ENCODE measurements at regions not wholly inside any gene's neighbourhood (a gene's known extent, or its start where the extent isn't known, plus 50 kb on each side); places are given as distances from the start of the nearest gene placed in this dataset.

DNA sequence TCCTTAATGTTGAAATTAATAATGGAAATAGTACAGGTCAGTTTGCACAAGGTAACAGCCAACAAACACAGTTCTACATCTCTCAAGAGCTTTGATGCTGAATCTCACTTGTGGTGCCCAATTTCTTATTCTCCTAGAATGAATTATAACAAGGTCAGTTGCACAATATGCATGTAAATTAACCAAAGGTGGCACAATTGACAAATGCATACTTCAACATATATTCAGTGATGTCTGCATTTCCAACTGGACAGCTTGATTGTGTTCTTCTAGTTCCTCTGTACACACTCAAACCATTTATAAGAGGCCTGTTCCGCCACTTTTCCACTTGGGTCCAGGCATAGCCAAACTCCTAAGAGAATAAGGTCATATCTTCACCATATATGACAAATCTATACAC is 210.3 kb upstream of the EPHA5 start:
- H4K20me1 ChIP-seq (replicated peaks; ENCODE audit: control insufficient read depth, extremely low read depth, insufficient read depth, low read length): no peaks in the 10 kb centered on the region
- H3K4me3 ChIP-seq (replicated peaks in 1 of 3; ENCODE audit: insufficient read depth in 1 of 3, low read depth in 1 of 3, low read length in 3 of 3): no peak overlapping the region
- no peak overlapping the region for H3K27ac ChIP-seq (ENCODE audit: insufficient read depth, low read depth, low read length)
- TF ChIP-seq EZH2 (IDR thresholded peaks at IDR 0.05; ENCODE audit: borderline replicate concordance, low read depth, low read length, severe bottlenecking): no peak
- TF ChIP-seq, protein P1, sequence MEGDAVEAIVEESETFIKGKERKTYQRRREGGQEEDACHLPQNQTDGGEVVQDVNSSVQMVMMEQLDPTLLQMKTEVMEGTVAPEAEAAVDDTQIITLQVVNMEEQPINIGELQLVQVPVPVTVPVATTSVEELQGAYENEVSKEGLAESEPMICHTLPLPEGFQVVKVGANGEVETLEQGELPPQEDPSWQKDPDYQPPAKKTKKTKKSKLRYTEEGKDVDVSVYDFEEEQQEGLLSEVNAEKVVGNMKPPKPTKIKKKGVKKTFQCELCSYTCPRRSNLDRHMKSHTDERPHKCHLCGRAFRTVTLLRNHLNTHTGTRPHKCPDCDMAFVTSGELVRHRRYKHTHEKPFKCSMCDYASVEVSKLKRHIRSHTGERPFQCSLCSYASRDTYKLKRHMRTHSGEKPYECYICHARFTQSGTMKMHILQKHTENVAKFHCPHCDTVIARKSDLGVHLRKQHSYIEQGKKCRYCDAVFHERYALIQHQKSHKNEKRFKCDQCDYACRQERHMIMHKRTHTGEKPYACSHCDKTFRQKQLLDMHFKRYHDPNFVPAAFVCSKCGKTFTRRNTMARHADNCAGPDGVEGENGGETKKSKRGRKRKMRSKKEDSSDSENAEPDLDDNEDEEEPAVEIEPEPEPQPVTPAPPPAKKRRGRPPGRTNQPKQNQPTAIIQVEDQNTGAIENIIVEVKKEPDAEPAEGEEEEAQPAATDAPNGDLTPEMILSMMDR (IDR thresholded peaks at IDR 0.05; ENCODE audit: extremely low read depth in 1 of 2, insufficient read depth in 1 of 2, low read depth in 1 of 2, low read length in 2 of 2): no peak
- TF ChIP-seq, protein P2, sequence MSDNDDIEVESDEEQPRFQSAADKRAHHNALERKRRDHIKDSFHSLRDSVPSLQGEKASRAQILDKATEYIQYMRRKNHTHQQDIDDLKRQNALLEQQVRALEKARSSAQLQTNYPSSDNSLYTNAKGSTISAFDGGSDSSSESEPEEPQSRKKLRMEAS (IDR thresholded peaks at IDR 0.05; ENCODE audit: insufficient read depth, insufficient read length): no peak
- TF ChIP-seq FOS (IDR thresholded peaks at IDR 0.05; ENCODE audit: borderline replicate concordance, insufficient read depth, low read length): no peak
- no peak for TF ChIP-seq JUN (IDR thresholded peaks at IDR 0.05; ENCODE audit: borderline replicate concordance, insufficient read depth, insufficient read length, low read depth)
- TF ChIP-seq MYC (IDR thresholded peaks at IDR 0.05; ENCODE audit: low read depth, low read length): no peak
- TF ChIP-seq GATA2 (IDR thresholded peaks at IDR 0.05; ENCODE audit: insufficient read depth, insufficient read length, low read depth, low read length): no peak
- TF ChIP-seq POLR2A (IDR thresholded peaks at IDR 0.05; ENCODE audit: low read depth, low read length): no peak
- TF ChIP-seq POLR2AphosphoS5 (IDR thresholded peaks at IDR 0.05; ENCODE audit: insufficient read depth, low read depth, low read length): no peak
- no peaks in the 10 kb centered on the region for H3K9me3 ChIP-seq (replicated peaks; ENCODE audit: control insufficient read depth, insufficient read depth, low read length)
- no peaks in the 10 kb centered on the region for H3K36me3 ChIP-seq (ENCODE audit: control insufficient read depth in 2 of 2, extremely low read depth in 1 of 2, insufficient read depth in 2 of 2, low read length in 2 of 2)
- H3K9ac ChIP-seq (replicated peaks; ENCODE audit: extremely low read depth, insufficient read depth, low read length): no peak overlapping the region
- FAIRE-seq: no peak
- no peaks in the 10 kb centered on the region for H3K4me1 ChIP-seq (ENCODE audit: control insufficient read depth, extremely low read depth, insufficient read depth, low read length)
- intact Hi-C loops (cut with micrococcal nuclease) (no loop called here), dilution Hi-C loops (cut with MboI; ENCODE audit: extremely low pct_ligation_motif_present, low sequenced_read_pairs) (no loop called here)
- H2AFZ ChIP-seq (ENCODE audit: low read depth, low read length): no peak overlapping the region
- H3K27me3 ChIP-seq (ENCODE audit: control insufficient read depth in 2 of 2, insufficient read depth in 2 of 2, low read length in 2 of 2): no peaks in the 10 kb centered on the region
- BruUV-seq (replicated peaks): no TSS peak
- no peaks in the 10 kb centered on the region for H3K9me1 ChIP-seq (replicated peaks; ENCODE audit: control insufficient read depth, extremely low read depth, insufficient read depth, low read length)
- no peaks in the 10 kb centered on the region for H3K79me2 ChIP-seq (ENCODE audit: control insufficient read depth, insufficient read depth, low read length)
- ChIA-PET POLR2A (no interaction called here), CTCF (no interaction called here)
- DNase-seq (ENCODE audit: low read depth, low spot score): no peak
- no peak overlapping the region for H3K4me2 ChIP-seq (ENCODE audit: insufficient read depth, low read length)

All from endothelial cell of umbilical vein (primary cell).